CD4-positive, alpha-beta T cell treated with Interleukin-4 for 1 hour (primary cell): ENCODE measurements at regions not wholly inside any gene's neighbourhood (a gene's known extent, or its start where the extent isn't known, plus 50 kb on each side); places are given as distances from the start of the nearest gene placed in this dataset.

Source experiments
- DNase-seq, 2 donors: peaks; one replicate each; pipeline ENCODE4 v3.0.0-alpha.2; 2020 to 2022

GRCh38 chr17:13297183-13297582 is 279.4 kb upstream of the ELAC2 start:
- no peak for DNase-seq

DNA sequence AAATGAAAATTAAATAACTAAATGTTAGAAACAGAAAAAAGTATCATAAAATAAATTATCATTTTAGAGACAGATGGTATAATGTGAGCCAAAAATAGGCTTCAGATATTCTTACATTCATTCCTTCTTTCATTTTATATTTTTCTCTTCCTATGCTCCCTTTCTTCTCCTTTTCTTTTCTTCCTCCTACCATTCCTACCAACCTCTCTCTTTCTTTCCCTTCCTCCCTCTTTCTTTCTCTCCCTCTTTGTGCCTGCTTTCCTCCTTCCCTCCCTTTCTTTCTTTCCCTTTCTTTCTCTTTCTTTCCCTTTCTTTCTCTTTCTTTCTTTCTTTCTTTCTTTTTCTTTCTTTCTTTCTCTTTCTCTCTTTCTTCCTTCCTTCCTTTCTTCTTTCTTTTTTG is 275.6 kb upstream of the ELAC2 start:
- DNase-seq, result no peak

DNA sequence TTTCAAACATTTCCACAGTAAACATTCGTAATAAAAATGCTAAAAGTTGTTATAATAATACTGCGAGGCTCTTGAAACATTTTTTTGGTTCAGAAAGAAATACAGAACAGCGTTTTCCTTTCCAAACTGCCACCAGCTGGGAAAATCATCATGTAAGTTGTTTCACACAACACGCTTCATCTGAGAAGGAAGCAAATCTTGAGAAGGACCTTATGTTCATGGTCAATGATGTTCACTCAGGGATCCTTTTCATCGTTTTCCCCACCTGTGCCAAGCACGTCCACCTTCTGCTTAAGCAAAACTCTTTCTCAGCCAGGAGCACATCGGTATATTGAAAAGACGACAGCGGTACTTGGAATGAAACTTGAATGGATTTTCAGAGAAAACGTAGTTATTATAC is 274.5 kb upstream of the ELAC2 start:
- DNase-seq, result no peak

- no peak for DNase-seq
Observed at GRCh38 chr17:13288248-13288647, 270.4 kb upstream of the ELAC2 start.

- DNase-seq, result no peak
Observed at GRCh38 chr17:13287226-13287625, 269.4 kb upstream of the ELAC2 start.

GRCh38 chr17:13283606-13284005 is 265.8 kb upstream of the ELAC2 start:
- DNase-seq, result no peak

DNA sequence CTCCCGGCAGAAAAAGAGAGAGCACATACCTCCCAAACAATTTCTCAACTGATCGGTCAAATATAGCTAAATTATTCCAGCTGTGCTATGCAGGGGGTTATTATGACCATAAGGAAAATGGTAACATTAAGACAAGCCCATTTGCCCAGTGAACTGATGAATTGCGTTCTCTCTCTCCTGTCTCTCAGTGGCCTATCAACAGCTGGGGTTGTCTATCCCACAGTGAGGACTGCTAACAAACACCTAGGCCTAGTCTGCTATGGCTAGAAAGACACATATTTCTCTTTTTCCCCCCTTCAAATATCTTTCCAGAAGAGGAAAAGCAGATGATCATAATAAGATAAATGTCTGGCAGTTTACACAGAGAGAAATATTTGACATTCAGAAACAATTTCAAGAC is 263.8 kb upstream of the ELAC2 start:
- DNase-seq, result no peak

DNA sequence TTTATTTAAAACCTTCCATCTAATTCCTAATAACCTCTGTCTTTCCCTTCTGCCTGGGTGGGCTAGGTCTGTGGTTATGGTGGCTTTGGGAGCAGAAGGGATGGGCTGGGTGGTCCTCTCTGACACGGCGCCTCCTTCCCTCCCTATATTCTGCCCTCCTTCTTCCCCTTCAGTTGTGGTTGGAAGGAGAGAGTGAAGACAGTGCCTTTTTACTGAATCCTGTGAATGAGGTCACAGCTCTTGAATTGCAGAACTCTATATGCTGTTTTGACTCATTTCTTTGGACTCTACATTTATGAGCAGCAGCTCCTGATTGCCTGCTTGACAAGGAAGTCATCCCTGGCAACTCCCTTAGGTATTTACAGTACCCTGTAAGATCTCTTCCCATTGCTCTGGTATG is 256.0 kb upstream of the ELAC2 start:
- DNase-seq, result no peak

GRCh38 chr17:13272296-13272695 is 254.5 kb upstream of the ELAC2 start:
- no peak for DNase-seq

DNA sequence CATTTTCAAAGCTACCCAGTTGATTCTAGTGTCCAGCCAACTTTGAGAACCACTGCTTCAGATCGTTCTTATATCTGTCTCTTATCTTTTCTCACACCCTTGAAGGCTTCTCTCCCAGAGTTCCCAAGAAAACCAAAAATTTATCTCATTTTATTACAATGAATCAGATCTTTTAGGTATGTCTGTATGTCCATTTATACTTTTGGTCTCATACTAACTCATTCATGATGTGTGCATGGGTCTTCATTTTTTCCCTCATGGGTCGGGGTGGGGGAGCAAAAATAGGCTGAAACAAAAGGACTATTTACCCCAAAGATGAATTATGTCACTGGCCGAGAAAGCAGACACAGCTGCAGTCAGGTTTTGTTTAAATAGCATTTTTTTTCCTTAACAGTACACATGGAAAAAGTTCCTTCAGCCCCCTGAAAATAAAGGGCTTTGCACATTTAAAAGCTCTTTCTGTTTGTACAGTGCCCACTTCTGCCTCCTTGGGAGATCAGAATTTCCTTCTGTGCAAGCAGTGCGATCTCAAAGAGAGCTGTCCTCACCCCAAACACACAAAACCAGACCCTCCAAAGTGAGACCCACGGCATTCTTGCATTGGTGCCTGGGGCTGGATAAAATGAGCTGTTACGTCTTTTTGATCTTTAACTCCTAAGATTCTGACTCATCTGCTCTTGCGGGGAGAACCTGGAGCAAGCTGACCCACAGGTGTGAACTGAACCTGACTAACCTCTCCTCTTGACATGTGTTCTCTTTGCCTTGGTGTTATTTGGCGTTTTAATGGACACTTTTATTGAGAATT is 251.2 kb upstream of the ELAC2 start:
- DNase-seq, result no peak

DNA sequence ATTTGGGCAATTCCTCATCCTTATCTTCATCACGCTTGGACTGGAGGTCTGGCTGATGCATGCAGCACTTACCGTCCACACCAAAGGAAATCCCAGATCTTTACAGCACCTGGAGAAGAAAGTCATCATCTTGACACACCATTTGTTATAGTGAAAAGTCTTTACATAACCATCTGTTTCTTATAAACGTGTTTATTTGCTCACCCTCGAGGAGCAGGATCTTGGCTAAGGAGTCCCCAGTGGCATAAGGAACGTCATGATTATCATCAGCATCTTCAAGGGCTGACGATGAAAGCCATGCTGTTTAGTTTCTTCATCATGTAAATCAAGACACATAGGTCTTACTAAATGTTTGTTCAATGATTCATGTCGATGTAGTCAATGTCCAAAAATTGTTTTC is 248.8 kb upstream of the ELAC2 start:
- DNase-seq, result no peak

GRCh38 chr17:13265311-13265710 is 247.5 kb upstream of the ELAC2 start:
- DNase-seq, result no peak

- no peak for DNase-seq
Observed at GRCh38 chr17:13263746-13264145, 245.9 kb upstream of the ELAC2 start.

- DNase-seq, result no peak
Observed at GRCh38 chr17:13256545-13256944, 238.7 kb upstream of the ELAC2 start.

DNA sequence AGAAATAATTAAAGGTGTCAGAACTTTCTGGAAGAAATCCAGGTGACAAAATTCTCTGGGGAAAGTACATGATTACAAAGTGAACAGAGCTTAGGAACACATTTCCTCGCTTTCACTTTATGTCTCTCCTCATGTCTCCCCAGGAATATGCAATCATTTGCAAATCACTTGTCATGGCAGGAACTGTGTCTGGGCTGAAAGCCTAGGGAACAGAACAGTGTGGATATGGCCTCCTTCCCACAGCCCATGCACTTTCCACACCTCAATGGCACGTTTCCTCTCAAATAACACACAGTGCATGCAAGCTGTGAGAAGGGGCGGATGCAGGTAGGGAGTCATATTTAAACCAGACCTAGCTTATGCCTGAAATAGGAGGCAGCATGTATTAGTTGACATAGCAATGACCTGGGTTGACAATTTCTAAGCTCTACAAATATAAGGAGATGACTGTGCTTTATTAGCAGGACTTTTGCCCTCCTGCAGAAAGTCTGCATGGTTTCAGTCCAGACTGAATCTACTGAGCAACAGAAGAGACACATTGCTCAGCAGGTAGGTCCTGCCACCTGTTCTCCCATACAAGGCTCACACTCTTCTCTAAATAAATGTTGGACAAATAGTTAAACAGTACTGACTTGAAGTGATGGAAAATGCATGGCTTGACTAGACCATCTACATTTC is 236.0 kb upstream of the ELAC2 start:
- DNase-seq, result no peak

DNA sequence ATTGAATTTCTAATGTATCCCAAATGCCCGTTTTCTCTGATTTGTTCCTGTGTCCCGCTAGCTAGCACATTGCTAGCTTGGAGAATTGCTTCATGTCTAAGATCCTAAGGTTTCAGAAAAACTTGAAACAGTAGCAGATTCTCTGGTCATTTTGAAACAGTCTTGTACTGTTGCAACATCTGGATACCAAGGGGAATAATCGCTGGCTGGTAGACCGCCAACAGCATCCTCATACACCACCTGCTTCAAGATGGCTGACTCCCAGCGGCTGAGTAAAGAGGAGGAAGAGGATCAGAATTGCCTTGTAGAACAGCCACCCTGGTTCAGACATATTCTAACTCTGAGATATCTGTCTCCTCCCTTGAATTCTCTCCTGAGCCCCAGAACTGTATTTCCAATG is 226.7 kb upstream of the ELAC2 start:
- no peak for DNase-seq

- DNase-seq, result no peak
Observed at GRCh38 chr17:13243585-13243984, 225.8 kb upstream of the ELAC2 start.

GRCh38 chr17:13240851-13241250 is 223.0 kb upstream of the ELAC2 start:
- DNase-seq, result no peak

- DNase-seq, result no peak
Observed at GRCh38 chr17:13230350-13231264, 212.8 kb upstream of the ELAC2 start.

DNA sequence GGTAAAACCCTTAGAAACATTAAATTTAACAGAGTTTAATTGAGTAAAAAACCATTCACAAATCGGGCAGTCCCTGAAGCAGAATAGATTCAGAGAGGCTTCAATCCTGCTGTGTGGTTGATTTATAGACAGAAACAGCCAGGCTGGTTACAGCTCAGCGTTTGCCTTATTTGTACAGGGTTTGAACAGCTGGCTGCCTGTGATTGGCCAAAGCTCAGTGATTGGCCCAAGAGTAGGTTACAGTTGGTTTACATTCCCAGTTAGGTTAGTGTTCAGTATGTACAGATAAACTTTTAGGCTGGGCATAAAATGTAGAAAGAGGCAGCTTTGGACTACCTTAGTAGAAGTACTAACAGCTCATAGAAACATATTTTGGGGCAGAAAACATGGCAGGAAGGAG is 210.4 kb upstream of the ELAC2 start:
- DNase-seq, result no peak

DNA sequence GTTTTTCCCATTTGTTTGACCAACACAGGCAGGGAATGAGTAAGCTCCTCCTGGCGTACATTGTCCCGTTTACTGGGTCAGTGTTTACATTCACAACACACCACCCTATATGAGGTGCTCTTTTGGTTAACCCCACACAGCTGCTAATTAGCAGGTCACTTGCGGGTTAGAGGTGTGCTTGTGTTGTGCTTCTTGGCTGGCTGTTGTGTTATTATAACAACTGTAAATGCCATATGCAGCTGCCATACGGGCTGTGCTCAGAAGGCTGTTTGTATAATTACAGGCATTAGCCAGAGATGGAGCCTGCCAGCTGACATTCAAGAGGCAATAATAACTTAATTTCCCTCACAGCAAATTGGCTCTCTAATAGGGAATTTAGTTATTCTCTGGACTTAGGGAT is 205.1 kb upstream of the ELAC2 start:
- no peak for DNase-seq

GRCh38 chr17:13212860-13213259 is 195.0 kb upstream of the ELAC2 start:
- no peak for DNase-seq

GRCh38 chr17:13209081-13209480 is 191.3 kb upstream of the ELAC2 start:
- no peak for DNase-seq
